GM12872 (cell line): ENCODE measurements at regions not wholly inside any gene's neighbourhood (a gene's known extent, or its start where the extent isn't known, plus 50 kb on each side); places are given as distances from the start of the nearest gene placed in this dataset.
A peak's percentile ranks its signal among the peaks of the same experiment; 100 is the strongest.

Experiments
- TF ChIP-seq, protein P1 (sequence below): IDR thresholded peaks from 3 replicates; pipeline ENCODE4 v1.5.1; 2011; ENCODE audit warnings: low read depth, mild to moderate bottlenecking, low read length, moderate library complexity; ENCODE audit not compliant: insufficient read depth

DNA sequence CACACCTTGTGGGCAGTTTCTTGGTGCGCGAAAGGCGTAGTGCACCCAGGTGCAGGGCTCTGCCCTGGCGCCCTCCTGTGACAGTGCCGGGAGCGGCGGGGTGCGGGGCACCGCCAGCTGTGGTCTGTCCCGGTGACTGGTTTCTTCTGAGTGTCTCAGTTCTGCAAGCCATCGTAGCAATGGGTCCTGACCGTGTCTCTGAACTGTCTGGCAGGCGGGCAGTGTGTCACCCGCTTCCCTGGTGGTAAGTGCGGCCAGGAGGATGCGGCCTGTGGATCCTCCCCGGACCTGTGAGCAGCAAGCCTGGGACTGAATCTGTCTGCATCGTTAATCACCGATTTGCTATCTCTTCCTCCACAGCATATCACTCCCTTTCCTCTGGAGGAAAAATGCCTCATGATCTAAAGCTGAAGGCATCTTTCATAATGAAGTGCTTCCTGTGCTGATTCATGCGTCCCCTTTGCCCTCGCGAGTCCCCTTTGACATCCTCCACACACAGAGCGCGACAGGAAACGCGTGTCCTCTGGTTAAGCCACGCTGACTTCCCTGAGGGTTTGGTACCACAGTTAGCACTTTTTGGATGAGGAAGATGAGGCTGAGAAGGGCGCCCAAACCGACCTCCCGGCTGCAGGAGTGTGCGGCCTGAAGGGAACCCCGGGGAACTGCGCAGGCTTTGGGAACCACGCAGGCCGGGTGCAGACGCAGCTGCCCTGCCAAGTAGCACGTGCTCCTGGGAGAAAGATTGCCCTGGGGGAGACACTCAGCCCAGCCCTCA is 416.0 kb upstream of the HS6ST1 start:
- TF ChIP-seq, protein P1, sequence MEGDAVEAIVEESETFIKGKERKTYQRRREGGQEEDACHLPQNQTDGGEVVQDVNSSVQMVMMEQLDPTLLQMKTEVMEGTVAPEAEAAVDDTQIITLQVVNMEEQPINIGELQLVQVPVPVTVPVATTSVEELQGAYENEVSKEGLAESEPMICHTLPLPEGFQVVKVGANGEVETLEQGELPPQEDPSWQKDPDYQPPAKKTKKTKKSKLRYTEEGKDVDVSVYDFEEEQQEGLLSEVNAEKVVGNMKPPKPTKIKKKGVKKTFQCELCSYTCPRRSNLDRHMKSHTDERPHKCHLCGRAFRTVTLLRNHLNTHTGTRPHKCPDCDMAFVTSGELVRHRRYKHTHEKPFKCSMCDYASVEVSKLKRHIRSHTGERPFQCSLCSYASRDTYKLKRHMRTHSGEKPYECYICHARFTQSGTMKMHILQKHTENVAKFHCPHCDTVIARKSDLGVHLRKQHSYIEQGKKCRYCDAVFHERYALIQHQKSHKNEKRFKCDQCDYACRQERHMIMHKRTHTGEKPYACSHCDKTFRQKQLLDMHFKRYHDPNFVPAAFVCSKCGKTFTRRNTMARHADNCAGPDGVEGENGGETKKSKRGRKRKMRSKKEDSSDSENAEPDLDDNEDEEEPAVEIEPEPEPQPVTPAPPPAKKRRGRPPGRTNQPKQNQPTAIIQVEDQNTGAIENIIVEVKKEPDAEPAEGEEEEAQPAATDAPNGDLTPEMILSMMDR, result peak; percentile 36; the same call in 1 of the 3 replicates

DNA sequence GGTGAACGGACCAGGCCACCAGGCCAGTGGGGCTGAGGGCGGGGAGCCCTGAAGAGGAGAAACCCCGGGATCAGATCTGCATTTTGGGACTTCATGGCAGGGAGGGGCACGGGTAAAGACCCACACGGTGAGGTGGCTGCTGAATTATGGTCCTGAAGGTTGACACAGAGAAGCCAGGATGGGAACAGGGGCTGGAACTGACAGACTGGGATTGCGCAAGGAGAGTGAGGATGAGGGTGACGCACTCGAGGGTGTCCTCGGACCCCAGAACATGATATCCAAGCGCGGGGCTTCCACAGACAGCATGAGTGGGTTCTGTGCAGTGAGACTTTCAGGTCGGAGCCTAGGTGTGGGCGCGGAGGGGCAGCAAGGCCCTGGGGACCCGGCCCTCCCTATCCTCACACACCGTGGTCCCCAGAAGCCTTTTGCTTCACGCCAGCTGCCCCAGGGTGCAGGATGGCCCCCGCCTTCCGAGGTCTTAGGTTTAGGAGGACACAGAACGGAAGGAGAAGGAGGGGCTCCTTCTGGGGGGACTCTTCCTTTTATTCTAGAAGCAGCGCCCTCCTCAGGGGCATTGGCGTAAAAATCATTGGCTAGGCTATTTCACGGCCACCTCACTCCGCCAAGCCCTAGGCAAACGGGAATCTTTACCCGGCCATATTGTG is 416.8 kb upstream of the HS6ST1 start:
- TF ChIP-seq, protein P1, result no peak

DNA sequence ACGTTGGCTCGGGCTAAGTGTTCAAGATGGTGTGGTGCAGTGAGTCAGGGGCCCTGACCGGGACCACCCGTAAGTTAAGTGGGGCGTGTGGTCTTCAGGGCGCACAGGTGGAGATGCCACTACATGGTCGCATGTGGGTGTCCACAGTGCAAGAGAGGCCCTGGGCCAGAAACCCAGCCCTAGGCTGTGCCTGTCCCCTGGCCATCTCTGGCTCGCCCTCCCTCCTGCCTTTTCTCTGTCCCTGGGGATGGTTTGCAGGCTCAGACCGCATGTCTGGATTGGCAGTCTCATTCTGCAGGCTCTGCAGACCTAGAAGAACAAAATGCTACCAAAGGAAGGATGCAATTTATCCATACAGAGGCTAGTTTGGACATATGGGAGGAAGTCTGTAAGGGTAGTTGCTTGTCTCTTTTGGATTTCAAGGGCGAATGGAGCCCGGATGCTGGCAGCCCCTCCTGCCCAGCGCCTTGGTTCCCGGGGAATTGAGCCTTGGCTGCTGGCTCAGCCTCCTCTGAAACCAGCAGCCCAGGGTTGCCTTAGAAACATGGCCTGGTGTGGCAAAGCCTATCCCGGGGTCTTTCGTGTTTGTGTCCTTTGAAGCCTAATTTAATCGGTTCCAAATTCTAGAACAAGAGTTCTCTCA is 417.5 kb upstream of the HS6ST1 start:
- TF ChIP-seq, protein P1, result no peak

DNA sequence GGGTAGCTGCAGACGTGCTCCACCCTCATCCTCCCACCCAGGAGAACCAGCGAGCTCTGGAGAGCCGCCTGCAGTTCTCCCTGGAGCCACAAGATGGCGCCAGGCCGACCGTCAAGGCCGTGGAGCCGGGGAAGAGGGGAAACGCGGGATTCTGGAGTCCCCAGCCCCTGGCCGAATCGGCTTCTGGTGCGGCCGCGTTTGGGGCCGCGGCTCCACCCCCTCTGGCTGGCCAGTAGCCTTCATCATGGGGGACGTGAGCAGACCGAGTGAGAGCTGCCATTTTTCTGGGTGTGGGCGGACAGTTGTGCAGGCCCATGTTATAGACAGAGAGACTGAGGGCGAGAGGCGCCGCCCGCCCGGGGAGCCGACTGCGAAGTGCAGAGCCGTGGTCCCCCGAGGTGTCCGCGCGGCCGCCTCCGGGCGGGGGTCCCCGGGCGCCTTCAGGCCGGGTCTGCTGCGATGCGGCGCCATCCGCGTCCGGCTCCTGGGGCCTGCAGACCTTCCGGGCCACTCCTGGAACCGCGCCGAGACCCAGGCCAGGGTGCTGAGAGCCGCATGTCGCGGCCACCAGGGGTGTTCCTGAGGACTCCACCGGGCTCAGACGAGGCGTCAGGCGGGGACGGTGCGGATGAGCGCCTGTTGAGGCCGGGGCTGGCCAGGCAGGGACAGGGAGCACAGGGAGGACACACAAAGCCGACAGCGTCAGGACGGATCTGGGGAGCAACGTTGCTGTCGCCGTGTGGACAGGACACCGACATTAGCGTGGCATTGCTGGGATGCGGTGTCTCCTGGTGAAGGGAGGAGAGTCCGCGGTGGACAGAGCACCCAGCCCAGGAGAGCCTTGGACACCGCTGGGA is 418.2 kb upstream of the HS6ST1 start:
- TF ChIP-seq, protein P1, result peak; percentile 99

DNA sequence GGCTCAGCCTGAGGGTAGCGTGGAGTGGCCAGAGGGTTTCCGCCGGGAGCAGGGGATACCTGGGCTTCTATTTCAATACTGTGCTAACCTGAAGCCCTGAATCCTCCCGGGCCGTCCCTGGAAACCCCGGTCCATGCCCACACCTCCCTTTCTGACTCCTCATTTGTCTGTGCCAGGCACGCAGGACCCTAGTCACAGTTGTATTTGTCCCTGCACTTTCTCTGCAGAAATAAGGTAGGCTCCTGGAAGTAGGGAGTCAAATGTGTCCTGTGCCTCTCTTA is 418.8 kb upstream of the HS6ST1 start:
- TF ChIP-seq, protein P1, result no peak

DNA sequence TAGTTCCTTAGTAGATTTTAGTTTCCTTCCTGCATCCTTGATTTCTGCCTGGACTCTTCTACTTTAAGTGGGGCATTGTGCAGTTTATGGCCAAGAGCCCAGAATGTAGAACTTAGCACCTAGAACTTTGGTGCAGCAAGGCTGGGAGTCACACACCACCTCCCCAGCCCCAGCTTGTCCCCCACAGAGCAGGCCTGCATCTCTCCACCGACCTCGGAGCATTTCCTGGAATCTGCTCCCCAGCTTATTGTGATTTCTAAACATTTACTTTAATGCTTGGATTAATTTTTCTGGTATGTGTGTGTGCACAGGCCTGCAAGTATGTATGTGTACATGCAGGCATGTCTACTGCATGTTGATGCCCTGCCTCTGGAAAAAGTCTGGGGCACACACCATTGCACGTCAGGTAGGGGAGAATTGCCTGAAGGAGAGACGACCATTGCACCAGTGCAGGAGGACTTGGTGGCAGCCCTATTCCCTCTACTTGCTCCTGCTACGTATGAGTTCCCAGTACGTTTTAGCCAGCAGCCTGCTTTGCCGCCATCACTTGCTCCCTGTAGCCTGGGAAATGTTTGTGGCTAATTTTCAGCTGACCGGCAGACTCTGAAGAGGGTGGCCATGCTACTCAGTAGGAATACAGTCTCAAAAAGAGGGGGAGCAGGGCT is 419.9 kb upstream of the HS6ST1 start:
- TF ChIP-seq, protein P1, result no peak
